ENCODE measurements at regions not wholly inside any gene's neighbourhood (a gene's known extent, or its start where the extent isn't known, plus 50 kb on each side); places are given as distances from the start of the nearest gene placed in this dataset.
A peak's percentile ranks its signal among the peaks of the same experiment; 100 is the strongest.

- Histone ChIP-seq H3K4ac (ENCODE audit: low read depth, low read length) (no peak overlapping the region), H2BK5ac (ENCODE audit: low read depth, low read length, poor library complexity, severe bottlenecking) (no peak overlapping the region), H3K4me2 (ENCODE audit: low read depth, low read length) (no peak overlapping the region), H3K36me3 (ENCODE audit: control insufficient read depth, insufficient read depth, low read length) (no peaks in the 10 kb centered on the region), H2BK15ac (ENCODE audit: low read depth, low read length) (no peak overlapping the region), H3K4me3 (ENCODE audit: insufficient read depth, low read depth, low read length) (no peak overlapping the region), H3K4me1 (ENCODE audit: control insufficient read depth, insufficient read depth, low read length) (no peaks in the 10 kb centered on the region), H3K27me3 (ENCODE audit: control insufficient read depth, insufficient read depth, low read length) (no peaks in the 10 kb centered on the region), H3K56ac (ENCODE audit: extremely low read depth, insufficient read depth, low read length) (no peak overlapping the region), H3K9me3 (ENCODE audit: control insufficient read depth, insufficient read depth, low read length) (peaks cover 15% of the 10 kb centered on the region), H2AK5ac (ENCODE audit: low read depth, low read length) (no peak overlapping the region), H3K27ac (ENCODE audit: insufficient read depth, low read length) (no peak overlapping the region), H4K20me1 (ENCODE audit: insufficient read depth, low read length) (no peaks in the 10 kb centered on the region), H2BK120ac (ENCODE audit: low read depth, low read length) (no peak overlapping the region), H2AK9ac (replicated peaks; ENCODE audit: low read depth, low read length, poor library complexity) (no peak overlapping the region), H2AFZ (replicated peaks; ENCODE audit: low read length, poor library complexity) (no peak overlapping the region), H4K8ac (ENCODE audit: low read depth in 2 of 2, low read length in 2 of 2) (no peak overlapping the region), H4K5ac (ENCODE audit: low read depth, low read length) (no peak overlapping the region), H4K91ac (ENCODE audit: insufficient read depth, low read depth, low read length) (no peak overlapping the region), H3K79me1 (ENCODE audit: low read depth in 1 of 2, low read length in 2 of 2) (no peaks in the 10 kb centered on the region), H2BK20ac (ENCODE audit: low read depth, low read length) (no peak overlapping the region), H3K18ac (ENCODE audit: low read depth, low read length) (no peak overlapping the region), H3K23ac (ENCODE audit: low read depth, low read length) (no peak overlapping the region), H3K14ac (replicated peaks; ENCODE audit: low read depth, low read length) (no peak overlapping the region), H3K9ac (ENCODE audit: low read depth, low read length) (no peak overlapping the region), H3K9me1 (ENCODE audit: insufficient read depth, low read length) (no peaks in the 10 kb centered on the region)
- DNase-seq = peak; percentile 18
- ATAC-seq (ENCODE audit: low read depth) = no peak
- no TSS peak for BruUV-seq (replicated peaks)
- in situ Hi-C loops (cut with MboI; ENCODE audit: low sequenced_read_pairs) (no loop called here), intact Hi-C loops (cut with micrococcal nuclease) (no loop called here), dilution Hi-C loops (cut with HindIII; ENCODE audit: low sequenced_read_pairs, unreplicated experiment) (no loop called here)
- TF ChIP-seq MAZ (IDR thresholded peaks at IDR 0.05; ENCODE audit: borderline replicate concordance, low read depth, low read length) = no peak
- TF ChIP-seq RAD21 (IDR thresholded peaks at IDR 0.05; ENCODE audit: low read length) = no peak
- no peak for TF ChIP-seq NFE2L2 (IDR thresholded peaks at IDR 0.05; ENCODE audit: low read depth, low read length)
- no peak for TF ChIP-seq CTCF (conservative IDR thresholded peaks at IDR 0.05; ENCODE audit: low read depth, low read length)
- TF ChIP-seq BHLHE40 (IDR thresholded peaks at IDR 0.05; ENCODE audit: low read depth, low read length) = no peak
- ChIA-PET CTCF (interaction anchor here (0.5 kb wide), 1 partner anchor 274 kb away, joined by 3 read pairs; no protein-coding TSS in a partner anchor), POLR2A (ENCODE audit: unreplicated experiment) (no interaction called here)
Measured at GRCh38 chr15:87167055-87167454, 1087.4 kb downstream of the AGBL1 start.
